Activated naive CD4-positive, alpha-beta T cell treated with anti-CD3 and anti-CD28 coated beads, Interleukin-2, amount 50 U/mL, for 24 hours (primary cell): ENCODE measurements at regions not wholly inside any gene's neighbourhood (a gene's known extent, or its start where the extent isn't known, plus 50 kb on each side); places are given as distances from the start of the nearest gene placed in this dataset.
"Not testable (repeated sequence)": the region's sequence is repeated elsewhere in the genome, so short reads cannot be mapped to it uniquely, and the experiment has no call there.

Source experiments
- H3K27ac Mint-ChIP-seq: one replicate; pipeline ENCODE4 v1.8.0; 2021; ENCODE audit warnings: mild to moderate bottlenecking, mixed read lengths
- H3K27me3 Mint-ChIP-seq: one replicate; pipeline ENCODE4 v1.8.0; 2021; ENCODE audit warnings: mixed read lengths
- H3K36me3 Mint-ChIP-seq: one replicate; pipeline ENCODE4 v1.8.0; 2021; ENCODE audit warnings: mixed read lengths
- H3K4me1 Mint-ChIP-seq: one replicate; pipeline ENCODE4 v1.8.0; 2021; ENCODE audit warnings: mixed read lengths
- H3K4me3 Mint-ChIP-seq: one replicate; pipeline ENCODE4 v1.8.0; 2021; ENCODE audit warnings: mild to moderate bottlenecking, mixed read lengths
- H3K9me3 Mint-ChIP-seq: one replicate; pipeline ENCODE4 v1.8.0; 2021; ENCODE audit warnings: mixed read lengths

- no peaks in the 10 kb centered on the region for H3K4me1 Mint-ChIP-seq
- H3K36me3 Mint-ChIP-seq, result no peaks in the 10 kb centered on the region
- H3K9me3 Mint-ChIP-seq, result peaks cover 10% of the 10 kb centered on the region
- H3K4me3 Mint-ChIP-seq, result no peak overlapping the region
- H3K27me3 Mint-ChIP-seq, result no peaks in the 10 kb centered on the region
- no peak overlapping the region for H3K27ac Mint-ChIP-seq
Observed at GRCh38 chr13:107644136-107644535, 571.2 kb downstream of the LIG4 start.

- H3K9me3 Mint-ChIP-seq, result peaks cover 10% of the 10 kb centered on the region
Observed at GRCh38 chr13:107643615-107644014, 571.7 kb downstream of the LIG4 start.

GRCh38 chr13:107642831-107643230 lies 572.5 kb downstream of the LIG4 start:
- Mint-ChIP-seq H3K27me3 (no peaks in the 10 kb centered on the region), H3K27ac (no peak overlapping the region), H3K36me3 (no peaks in the 10 kb centered on the region), H3K9me3 (peaks cover 10% of the 10 kb centered on the region), H3K4me3 (no peak overlapping the region), H3K4me1 (no peaks in the 10 kb centered on the region)

More at GRCh38 chr13:107643615-107644014, 571.7 kb downstream of the LIG4 start:
- Mint-ChIP-seq H3K4me3 (no peak overlapping the region), H3K36me3 (no peaks in the 10 kb centered on the region), H3K27me3 (no peaks in the 10 kb centered on the region), H3K4me1 (no peaks in the 10 kb centered on the region), H3K27ac (no peak overlapping the region)

DNA sequence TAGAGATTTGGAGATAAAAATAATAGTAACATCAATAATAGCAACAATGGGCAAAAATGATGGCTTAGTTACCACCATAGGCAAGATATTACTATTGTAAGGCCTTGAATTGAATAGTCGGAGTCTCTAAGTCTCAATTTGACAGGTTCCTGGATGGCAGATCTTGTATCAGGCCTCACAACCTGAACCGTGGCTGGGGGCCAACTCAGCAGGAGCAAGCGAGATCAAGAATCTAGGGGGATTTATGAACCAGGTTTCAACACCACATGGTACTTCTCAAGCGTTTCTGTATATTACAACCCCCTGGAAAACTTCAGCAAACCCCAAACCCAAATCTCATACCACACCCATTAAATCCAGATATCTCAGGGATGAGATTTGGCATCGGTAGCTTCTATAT lies 573.8 kb downstream of the LIG4 start:
- H3K4me3 Mint-ChIP-seq, result no peak overlapping the region
- peaks cover 10% of the 10 kb centered on the region for H3K9me3 Mint-ChIP-seq
- no peaks in the 10 kb centered on the region for H3K4me1 Mint-ChIP-seq
- H3K27ac Mint-ChIP-seq, result no peak overlapping the region
- no peaks in the 10 kb centered on the region for H3K36me3 Mint-ChIP-seq
- H3K27me3 Mint-ChIP-seq, result no peaks in the 10 kb centered on the region

DNA sequence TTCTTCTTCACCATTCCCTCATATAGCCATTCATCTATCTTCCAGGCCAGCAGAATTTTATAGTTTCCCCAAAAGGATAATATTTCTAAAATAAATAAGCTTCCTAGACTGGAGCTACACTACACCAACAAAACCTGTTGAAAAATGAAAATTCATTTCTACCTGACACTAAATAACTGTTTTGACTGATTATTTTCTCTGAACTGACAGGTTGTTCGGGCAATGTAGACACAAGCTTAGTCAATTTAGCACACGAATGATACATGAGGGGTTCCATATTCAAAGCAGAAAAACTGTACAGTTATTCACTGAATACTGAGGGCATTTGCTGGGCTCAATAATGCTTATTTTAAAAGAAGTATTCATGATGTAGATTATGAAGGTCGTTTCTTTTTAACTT lies 589.7 kb downstream of the LIG4 start:
- Mint-ChIP-seq H3K4me1 (no peaks in the 10 kb centered on the region), H3K36me3 (no peaks in the 10 kb centered on the region), H3K27ac (no peak overlapping the region), H3K9me3 (no peaks in the 10 kb centered on the region), H3K27me3 (no peaks in the 10 kb centered on the region), H3K4me3 (no peak overlapping the region)

DNA sequence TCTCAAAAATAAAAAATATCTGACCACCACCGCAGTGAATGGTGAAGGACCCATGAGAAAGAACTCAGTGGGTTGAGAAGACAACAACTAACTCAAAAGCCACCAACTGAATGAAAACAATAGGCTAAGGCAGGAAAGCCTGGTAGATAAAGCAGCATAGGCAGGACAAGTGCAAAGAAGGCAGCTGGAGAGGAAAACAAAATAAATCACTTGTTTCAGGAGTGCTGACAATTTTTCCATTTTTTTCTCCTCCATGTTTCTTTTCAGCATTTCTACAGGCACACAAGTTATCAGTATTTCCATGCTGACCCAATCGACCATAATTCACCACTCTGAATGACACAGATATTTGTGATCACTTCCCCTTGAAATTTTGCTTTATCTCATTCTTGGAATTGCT lies 597.8 kb downstream of the LIG4 start:
- no peaks in the 10 kb centered on the region for H3K27me3 Mint-ChIP-seq
- H3K9me3 Mint-ChIP-seq, result no peaks in the 10 kb centered on the region
- H3K27ac Mint-ChIP-seq, result no peak overlapping the region
- no peaks in the 10 kb centered on the region for H3K4me1 Mint-ChIP-seq
- H3K4me3 Mint-ChIP-seq, result no peak overlapping the region
- H3K36me3 Mint-ChIP-seq, result no peaks in the 10 kb centered on the region

DNA sequence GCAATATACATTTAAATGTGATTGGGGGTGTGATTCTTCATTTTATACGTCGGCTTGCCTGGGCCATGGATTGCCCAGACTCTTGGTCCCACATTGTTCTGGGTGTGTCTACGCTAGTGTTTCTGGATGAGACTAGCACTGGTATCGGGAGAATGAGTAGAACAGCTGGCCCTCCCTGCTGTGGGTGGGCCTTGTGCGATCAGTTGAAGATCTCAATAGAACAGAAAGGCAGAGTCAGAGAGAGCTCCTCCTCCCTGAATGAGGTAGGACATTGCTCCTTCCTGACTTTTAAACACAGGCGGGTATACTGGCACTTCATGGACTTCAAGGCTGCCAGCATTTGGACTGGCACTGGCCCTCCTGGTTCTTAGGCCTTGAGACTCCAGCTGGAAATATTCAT lies 603.0 kb downstream of the LIG4 start:
- Mint-ChIP-seq H3K27me3 (no peaks in the 10 kb centered on the region), H3K27ac (no peak overlapping the region), H3K4me1 (no peaks in the 10 kb centered on the region), H3K4me3 (no peak overlapping the region), H3K9me3 (peaks cover 4% of the 10 kb centered on the region), H3K36me3 (no peaks in the 10 kb centered on the region)

GRCh38 chr13:107608736-107609135 lies 606.6 kb downstream of the LIG4 start:
- H3K27me3 Mint-ChIP-seq, result no peaks in the 10 kb centered on the region
- peaks cover 4% of the 10 kb centered on the region for H3K9me3 Mint-ChIP-seq
- no peaks in the 10 kb centered on the region for H3K4me1 Mint-ChIP-seq
- H3K36me3 Mint-ChIP-seq, result no peaks in the 10 kb centered on the region
- no peak overlapping the region for H3K27ac Mint-ChIP-seq
- H3K4me3 Mint-ChIP-seq, result no peak overlapping the region

DNA sequence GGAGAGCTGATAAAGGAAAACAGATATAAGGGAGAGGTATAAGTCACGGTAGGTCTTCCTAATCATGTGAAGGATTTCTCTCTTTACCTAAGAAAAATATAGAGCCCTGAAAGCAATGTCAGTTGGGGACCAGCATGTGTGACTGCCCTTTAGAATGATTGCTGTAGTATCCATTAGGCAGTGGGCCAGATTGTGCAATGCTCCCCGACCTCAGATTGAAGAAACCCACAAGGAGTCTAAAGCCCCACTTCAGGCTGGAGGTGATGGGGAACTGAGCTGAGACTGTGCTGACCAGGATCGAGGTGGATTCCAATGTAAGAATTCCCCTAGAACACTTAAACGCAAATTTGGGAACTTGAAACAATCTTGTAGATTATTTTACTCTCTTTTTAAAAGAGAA lies 614.4 kb downstream of the LIG4 start:
- H3K9me3 Mint-ChIP-seq, result no peaks in the 10 kb centered on the region
- H3K27ac Mint-ChIP-seq, result no peak overlapping the region
- H3K4me3 Mint-ChIP-seq, result no peak overlapping the region
- no peaks in the 10 kb centered on the region for H3K27me3 Mint-ChIP-seq
- no peaks in the 10 kb centered on the region for H3K4me1 Mint-ChIP-seq
- no peaks in the 10 kb centered on the region for H3K36me3 Mint-ChIP-seq

GRCh38 chr13:107596306-107596705 lies 619.0 kb downstream of the LIG4 start:
- not testable (repeated sequence) for H3K36me3 Mint-ChIP-seq, H3K9me3 Mint-ChIP-seq, H3K27ac Mint-ChIP-seq, H3K27me3 Mint-ChIP-seq, H3K4me3 Mint-ChIP-seq, H3K4me1 Mint-ChIP-seq

- Mint-ChIP-seq H3K36me3 (no peaks in the 10 kb centered on the region), H3K9me3 (no peaks in the 10 kb centered on the region), H3K27ac (no peak overlapping the region), H3K4me1 (no peaks in the 10 kb centered on the region), H3K4me3 (no peak overlapping the region), H3K27me3 (no peaks in the 10 kb centered on the region)
Observed at GRCh38 chr13:107590556-107590955, 624.8 kb downstream of the LIG4 start.

DNA sequence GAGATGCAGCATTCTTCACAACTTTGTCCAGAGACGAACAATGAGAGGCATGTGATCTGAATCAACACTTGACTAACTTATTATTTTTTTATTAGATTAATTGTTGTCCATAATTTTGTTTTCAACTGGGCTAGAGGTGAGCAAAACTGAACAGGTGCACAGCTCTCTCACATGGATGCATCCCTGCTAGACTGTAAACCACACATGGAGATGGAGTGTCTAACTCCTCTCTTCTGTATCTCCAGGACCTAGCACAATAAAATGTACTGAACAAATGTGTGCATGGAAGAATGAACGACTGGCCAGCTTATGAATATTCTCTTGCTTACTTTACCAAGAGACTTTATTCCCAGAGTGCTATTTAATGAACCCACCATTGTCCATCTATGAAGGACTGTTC lies 627.7 kb downstream of the LIG4 start:
- Mint-ChIP-seq H3K9me3 (no peaks in the 10 kb centered on the region), H3K27me3 (no peaks in the 10 kb centered on the region), H3K4me1 (no peaks in the 10 kb centered on the region), H3K27ac (no peak overlapping the region), H3K36me3 (no peaks in the 10 kb centered on the region), H3K4me3 (no peak overlapping the region)

GRCh38 chr13:107586216-107586615 lies 629.1 kb downstream of the LIG4 start:
- H3K27ac Mint-ChIP-seq, result no peak overlapping the region
- no peaks in the 10 kb centered on the region for H3K27me3 Mint-ChIP-seq
- H3K4me1 Mint-ChIP-seq, result no peaks in the 10 kb centered on the region
- no peaks in the 10 kb centered on the region for H3K9me3 Mint-ChIP-seq
- H3K4me3 Mint-ChIP-seq, result no peak overlapping the region
- H3K36me3 Mint-ChIP-seq, result no peaks in the 10 kb centered on the region

- no peaks in the 10 kb centered on the region for H3K27me3 Mint-ChIP-seq
- no peaks in the 10 kb centered on the region for H3K4me1 Mint-ChIP-seq
- H3K4me3 Mint-ChIP-seq, result no peak overlapping the region
- H3K27ac Mint-ChIP-seq, result no peak overlapping the region
- H3K9me3 Mint-ChIP-seq, result peaks cover under 1% of the 10 kb centered on the region
- no peaks in the 10 kb centered on the region for H3K36me3 Mint-ChIP-seq
Observed at GRCh38 chr13:107585469-107586180, 629.7 kb downstream of the LIG4 start.

- Mint-ChIP-seq H3K9me3 (peaks cover 10% of the 10 kb centered on the region), H3K27me3 (no peaks in the 10 kb centered on the region), H3K27ac (no peak overlapping the region), H3K4me1 (no peaks in the 10 kb centered on the region), H3K36me3 (no peaks in the 10 kb centered on the region), H3K4me3 (no peak overlapping the region)
Observed at GRCh38 chr13:107582171-107582570, 633.2 kb downstream of the LIG4 start.

- no peaks in the 10 kb centered on the region for H3K4me1 Mint-ChIP-seq
- no peaks in the 10 kb centered on the region for H3K36me3 Mint-ChIP-seq
- peaks cover 14% of the 10 kb centered on the region for H3K9me3 Mint-ChIP-seq
- H3K4me3 Mint-ChIP-seq, result no peak overlapping the region
- no peak overlapping the region for H3K27ac Mint-ChIP-seq
- H3K27me3 Mint-ChIP-seq, result no peaks in the 10 kb centered on the region
Observed at GRCh38 chr13:107580741-107581412, 634.5 kb downstream of the LIG4 start.

DNA sequence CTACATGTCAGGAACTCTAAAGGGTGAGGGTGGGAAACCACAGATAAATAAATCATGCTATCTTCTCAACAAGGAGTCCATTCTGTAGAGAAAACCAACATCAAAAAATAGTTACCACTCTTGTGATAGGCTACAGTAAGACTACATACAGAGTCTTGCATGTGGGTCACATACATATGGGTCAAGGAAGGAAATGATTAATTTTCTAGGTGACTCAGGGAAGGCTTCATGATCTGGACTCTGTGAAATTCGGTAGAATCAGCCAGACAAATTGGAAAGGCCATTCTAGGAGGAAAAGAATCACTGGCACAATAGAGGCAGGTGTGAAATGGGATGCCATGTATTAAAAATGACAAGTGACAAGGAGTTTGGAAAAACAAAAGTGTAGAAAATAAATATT lies 638.9 kb downstream of the LIG4 start:
- peaks cover 14% of the 10 kb centered on the region for H3K9me3 Mint-ChIP-seq
- no peaks in the 10 kb centered on the region for H3K4me1 Mint-ChIP-seq
- H3K27ac Mint-ChIP-seq, result no peak overlapping the region
- H3K27me3 Mint-ChIP-seq, result no peaks in the 10 kb centered on the region
- H3K36me3 Mint-ChIP-seq, result no peaks in the 10 kb centered on the region
- H3K4me3 Mint-ChIP-seq, result no peak overlapping the region
